ENCODE measurements at regions not wholly inside any gene's neighbourhood (a gene's known extent, or its start where the extent isn't known, plus 50 kb on each side); places are given as distances from the start of the nearest gene placed in this dataset.

DNA sequence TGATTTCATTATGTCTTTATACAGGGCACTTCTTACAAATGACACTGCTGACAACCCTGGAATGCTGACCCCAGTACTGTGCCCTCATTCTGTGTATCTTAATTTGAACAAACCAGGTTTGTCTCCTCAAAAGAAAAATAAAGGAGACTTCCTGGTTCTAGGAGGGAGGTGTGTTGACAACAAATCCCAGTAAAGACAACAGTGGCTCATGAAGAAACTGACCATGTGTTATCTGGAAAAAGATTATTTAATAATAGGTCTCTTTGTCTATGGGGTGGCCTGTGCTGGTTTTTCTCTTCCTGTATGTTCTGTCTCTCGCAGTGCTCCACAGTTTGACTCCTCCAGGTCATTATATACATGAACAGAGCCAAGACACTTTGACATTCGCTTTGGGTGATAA, 454.6 kb downstream of the LMO4 start:
- TF ChIP-seq, protein P1, sequence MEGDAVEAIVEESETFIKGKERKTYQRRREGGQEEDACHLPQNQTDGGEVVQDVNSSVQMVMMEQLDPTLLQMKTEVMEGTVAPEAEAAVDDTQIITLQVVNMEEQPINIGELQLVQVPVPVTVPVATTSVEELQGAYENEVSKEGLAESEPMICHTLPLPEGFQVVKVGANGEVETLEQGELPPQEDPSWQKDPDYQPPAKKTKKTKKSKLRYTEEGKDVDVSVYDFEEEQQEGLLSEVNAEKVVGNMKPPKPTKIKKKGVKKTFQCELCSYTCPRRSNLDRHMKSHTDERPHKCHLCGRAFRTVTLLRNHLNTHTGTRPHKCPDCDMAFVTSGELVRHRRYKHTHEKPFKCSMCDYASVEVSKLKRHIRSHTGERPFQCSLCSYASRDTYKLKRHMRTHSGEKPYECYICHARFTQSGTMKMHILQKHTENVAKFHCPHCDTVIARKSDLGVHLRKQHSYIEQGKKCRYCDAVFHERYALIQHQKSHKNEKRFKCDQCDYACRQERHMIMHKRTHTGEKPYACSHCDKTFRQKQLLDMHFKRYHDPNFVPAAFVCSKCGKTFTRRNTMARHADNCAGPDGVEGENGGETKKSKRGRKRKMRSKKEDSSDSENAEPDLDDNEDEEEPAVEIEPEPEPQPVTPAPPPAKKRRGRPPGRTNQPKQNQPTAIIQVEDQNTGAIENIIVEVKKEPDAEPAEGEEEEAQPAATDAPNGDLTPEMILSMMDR (IDR thresholded peaks at IDR 0.05; ENCODE audit: insufficient read depth, low read depth, low read length): no peak
- H3K4me3 ChIP-seq (ENCODE audit: low read depth, low read length): no peak overlapping the region
- DNase-seq (ENCODE audit: low read depth): no peak

DNA sequence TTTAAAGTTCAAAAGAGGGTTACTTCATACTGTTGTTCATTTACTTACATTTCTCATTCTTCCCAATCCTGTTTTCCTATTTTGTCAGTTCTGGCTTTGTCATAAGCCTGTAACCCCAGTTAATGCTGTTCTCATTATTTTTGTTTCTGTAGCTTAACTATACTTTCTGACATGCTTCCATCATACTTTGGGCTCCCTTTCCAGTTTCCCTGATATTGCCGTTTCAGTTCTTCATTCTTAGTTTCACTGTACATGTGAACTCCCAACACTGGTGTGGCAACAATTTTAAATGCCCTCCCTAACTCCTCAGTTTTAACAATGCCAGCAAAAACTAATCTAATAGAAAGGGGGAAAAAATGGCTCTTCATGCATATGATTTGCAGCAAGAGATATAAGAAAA, 456.7 kb downstream of the LMO4 start:
- TF ChIP-seq, protein P1 (IDR thresholded peaks at IDR 0.05; ENCODE audit: insufficient read depth, low read depth, low read length): no peak
- no peak for DNase-seq (ENCODE audit: low read depth)
- H3K4me3 ChIP-seq (ENCODE audit: low read depth, low read length): no peak overlapping the region

DNA sequence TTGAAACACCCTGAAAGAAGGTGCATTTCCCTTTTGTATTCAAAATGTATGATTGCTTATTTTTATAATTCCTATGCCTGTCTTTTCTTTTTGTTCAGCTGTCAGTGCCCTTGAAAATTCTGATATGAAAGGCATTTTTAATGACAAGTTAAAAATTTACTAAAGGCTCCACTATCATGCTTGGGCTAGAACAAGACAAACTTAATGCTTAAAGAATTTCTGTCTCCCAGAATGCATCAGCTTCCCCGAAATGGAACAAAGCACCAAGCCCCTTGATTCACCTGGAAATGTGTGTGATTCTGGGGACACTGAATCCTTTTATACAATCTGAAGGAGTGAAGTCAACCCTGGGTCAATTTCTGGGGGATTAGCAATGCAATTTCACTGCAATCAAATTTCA, 457.5 kb downstream of the LMO4 start:
- TF ChIP-seq, protein P1 (IDR thresholded peaks at IDR 0.05; ENCODE audit: insufficient read depth, low read depth, low read length): no peak
- no peak overlapping the region for H3K4me3 ChIP-seq (ENCODE audit: low read depth, low read length)
- DNase-seq (ENCODE audit: low read depth): no peak

DNA sequence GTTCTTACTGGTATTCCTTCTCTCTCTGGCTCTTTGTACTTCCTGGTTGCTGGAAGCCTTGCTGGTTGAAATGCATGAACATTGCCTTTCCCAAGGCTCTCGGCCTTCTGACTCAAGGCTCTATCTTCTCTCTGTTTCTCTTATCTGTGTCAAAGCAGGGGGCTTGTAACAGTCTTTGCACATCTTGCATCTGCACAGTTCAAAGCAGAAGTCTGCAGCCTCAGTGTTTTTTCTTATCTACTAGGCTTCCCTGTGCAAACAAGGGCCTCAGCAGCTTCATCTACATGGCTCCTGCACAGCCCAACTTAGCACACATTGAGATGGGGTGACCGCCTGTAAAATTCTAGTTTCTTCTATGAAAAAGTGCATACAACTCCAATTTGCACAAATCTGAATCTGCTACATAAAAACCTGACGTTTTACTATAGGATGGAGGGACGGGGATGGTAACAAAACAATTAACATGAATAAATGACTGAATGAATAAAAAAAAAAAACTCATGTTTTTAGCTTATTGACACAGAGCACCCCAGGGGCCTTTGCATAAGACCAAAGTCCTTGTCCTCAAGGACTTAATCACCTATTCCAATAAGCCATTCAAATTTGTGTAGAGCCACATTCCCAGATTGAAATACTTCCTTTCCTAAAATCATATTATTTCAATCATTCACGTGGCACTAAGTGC, 458.3 kb downstream of the LMO4 start:
- no peak overlapping the region for H3K4me3 ChIP-seq (ENCODE audit: low read depth, low read length)
- TF ChIP-seq, protein P1 (IDR thresholded peaks at IDR 0.05; ENCODE audit: insufficient read depth, low read depth, low read length): no peak
- DNase-seq (ENCODE audit: low read depth): no peak

DNA sequence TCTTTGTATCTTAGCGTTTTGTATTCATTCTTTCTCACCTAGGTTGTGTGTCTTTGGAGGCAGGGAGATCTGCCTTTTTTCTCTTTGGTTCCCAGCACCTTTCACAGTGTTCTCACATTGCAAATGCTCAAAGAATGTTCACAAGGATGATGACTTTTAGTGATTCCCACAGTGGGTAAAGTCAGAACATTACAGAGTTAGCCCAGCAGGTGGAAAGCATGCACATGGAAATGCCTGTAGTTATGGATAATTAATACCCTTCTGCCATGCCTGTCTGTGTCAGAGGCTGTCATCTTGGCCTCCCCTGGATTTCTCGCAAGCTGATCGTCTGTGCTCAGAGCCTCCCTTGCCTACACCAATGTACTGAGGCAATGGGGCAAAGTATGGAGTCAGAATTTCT, 458.9 kb downstream of the LMO4 start:
- no peak overlapping the region for H3K4me3 ChIP-seq (ENCODE audit: low read depth, low read length)
- TF ChIP-seq, protein P1 (IDR thresholded peaks at IDR 0.05; ENCODE audit: insufficient read depth, low read depth, low read length): peak; percentile 27
- peak; percentile 61 for DNase-seq (ENCODE audit: low read depth)

DNA sequence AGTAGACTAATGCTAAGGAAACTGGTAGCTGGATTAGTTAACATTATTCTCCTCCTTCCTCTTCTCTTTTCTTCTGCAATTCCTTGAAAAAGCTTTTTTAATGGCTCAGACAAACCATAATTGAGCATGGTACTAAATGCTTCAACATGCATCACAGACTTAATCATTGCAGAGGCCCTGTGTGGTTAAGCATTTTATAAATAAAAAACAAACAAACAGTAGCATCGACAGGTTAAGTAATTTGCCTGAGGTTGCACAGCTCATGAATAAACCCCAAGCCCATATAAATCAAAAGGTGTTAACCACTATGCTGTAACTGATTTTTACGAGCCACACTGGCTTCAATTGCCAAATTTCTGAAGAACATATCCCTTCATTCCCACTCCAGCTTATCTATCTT, 462.1 kb downstream of the LMO4 start:
- DNase-seq (ENCODE audit: low read depth): peak; percentile 48
- TF ChIP-seq, protein P1 (IDR thresholded peaks at IDR 0.05; ENCODE audit: insufficient read depth, low read depth, low read length): no peak
- no peak overlapping the region for H3K4me3 ChIP-seq (ENCODE audit: low read depth, low read length)
